NCI-H345 (cell line): ENCODE measurements at regions not wholly inside any gene's neighbourhood (a gene's known extent, or its start where the extent isn't known, plus 50 kb on each side); places are given as distances from the start of the nearest gene placed in this dataset.

Source experiments
- DNase-seq: peaks from one replicate; lab custom pipeline; 2025; lab: John Stamatoyannopoulos, UW

GRCh38 chr15:39426552-39427532 is 154.0 kb upstream of the THBS1 start:
- DNase-seq: peak; percentile 40

GRCh38 chr15:39427705-39428104 is 153.2 kb upstream of the THBS1 start:
- no peak for DNase-seq

- DNase-seq: no peak
These were observed 151.0 kb upstream of the THBS1 start for GRCh38 chr15:39429898-39430357.

- DNase-seq: no peak
These were observed 150.5 kb upstream of the THBS1 start for GRCh38 chr15:39430389-39430788.

GRCh38 chr15:39431376-39431775 is 149.5 kb upstream of the THBS1 start:
- no peak for DNase-seq

GRCh38 chr15:39432026-39432425 is 148.9 kb upstream of the THBS1 start:
- no peak for DNase-seq

- DNase-seq: no peak
These were observed 147.9 kb upstream of the THBS1 start for GRCh38 chr15:39432912-39433348.

- no peak for DNase-seq
These were observed 147.5 kb upstream of the THBS1 start for GRCh38 chr15:39433376-39433775.

GRCh38 chr15:39434163-39434562 is 146.7 kb upstream of the THBS1 start:
- DNase-seq: no peak

GRCh38 chr15:39434751-39435238 is 146.1 kb upstream of the THBS1 start:
- DNase-seq: no peak

- no peak for DNase-seq
These were observed 145.6 kb upstream of the THBS1 start for GRCh38 chr15:39435244-39435643.

- no peak for DNase-seq
These were observed 142.6 kb upstream of the THBS1 start for GRCh38 chr15:39438260-39438659.

- DNase-seq: no peak
These were observed 141.9 kb upstream of the THBS1 start for GRCh38 chr15:39438799-39439592.

- no peak for DNase-seq
These were observed 138.0 kb upstream of the THBS1 start for GRCh38 chr15:39442898-39443297.

GRCh38 chr15:39443659-39444219 is 137.1 kb upstream of the THBS1 start:
- DNase-seq: no peak

GRCh38 chr15:39444735-39445470 is 136.0 kb upstream of the THBS1 start:
- no peak for DNase-seq

GRCh38 chr15:39445931-39446330 is 134.9 kb upstream of the THBS1 start:
- DNase-seq: no peak

GRCh38 chr15:39447346-39447745 is 133.5 kb upstream of the THBS1 start:
- no peak for DNase-seq

- DNase-seq: no peak
These were observed 133.0 kb upstream of the THBS1 start for GRCh38 chr15:39447881-39448280.

- DNase-seq: no peak
These were observed 132.5 kb upstream of the THBS1 start for GRCh38 chr15:39448409-39448808.

- DNase-seq: no peak
These were observed 129.7 kb upstream of the THBS1 start for GRCh38 chr15:39451121-39451688.
